Stimulated activated naive CD8-positive, alpha-beta T cell treated with anti-CD3 and anti-CD28 coated beads, Interleukin-15, amount 100 ng/mL, for 72 hours (primary cell): ENCODE measurements at regions not wholly inside any gene's neighbourhood (a gene's known extent, or its start where the extent isn't known, plus 50 kb on each side); places are given as distances from the start of the nearest gene placed in this dataset.
A peak's percentile ranks its signal among the peaks of the same experiment; 100 is the strongest.
"Not testable (repeated sequence)": the region's sequence is repeated elsewhere in the genome, so short reads cannot be mapped to it uniquely, and the experiment has no call there.

Experiments used
- ATAC-seq: fragments of 150-1000 bp; cut with Tn5 transposase; 2 replicates; pipeline ENCODE4 v1.10.0; 2021; ENCODE audit warnings: mild to moderate bottlenecking, moderate library complexity
- DNase-seq, 2 donors: peaks; one replicate each; pipeline ENCODE4 v3.0.0; 2021 to 2022
- H3K27ac Mint-ChIP-seq, 2 donors: one replicate each; pipeline ENCODE4 v1.8.0; 2022; ENCODE audit warnings: mild to moderate bottlenecking in 2 of 2, mixed read lengths in 2 of 2, moderate library complexity in 2 of 2
- H3K27me3 Mint-ChIP-seq: one replicate; pipeline ENCODE4 v1.8.0; 2022; ENCODE audit warnings: mixed read lengths
- H3K4me1 Mint-ChIP-seq: one replicate; pipeline ENCODE4 v1.8.0; 2022; ENCODE audit warnings: mild to moderate bottlenecking, mixed read lengths
- H3K4me3 Mint-ChIP-seq, 2 donors: one replicate each; pipeline ENCODE4 v1.8.0; 2022; ENCODE audit warnings: mild to moderate bottlenecking in 2 of 2, mixed read lengths in 2 of 2, moderate library complexity in 1 of 2
- H3K9me3 Mint-ChIP-seq, 2 donors: one replicate each; pipeline ENCODE4 v1.8.0; 2022; ENCODE audit warnings: mixed read lengths in 2 of 2

GRCh38 chr5:40165789-40166728, 513.7 kb upstream of the PTGER4 start:
- DNase-seq (no peak), ATAC-seq (no peak)
- peaks cover 14 to 17% of the 10 kb centered on the region in 2 donors for H3K9me3 Mint-ChIP-seq
- H3K4me3 Mint-ChIP-seq = no peak overlapping the region
- no peaks in the 10 kb centered on the region for H3K27me3 Mint-ChIP-seq
- no peak overlapping the region for H3K27ac Mint-ChIP-seq
- H3K4me1 Mint-ChIP-seq = no peaks in the 10 kb centered on the region

GRCh38 chr5:40165106-40165788, 514.5 kb upstream of the PTGER4 start:
- H3K4me3 Mint-ChIP-seq = no peak overlapping the region
- no peaks in the 10 kb centered on the region for H3K4me1 Mint-ChIP-seq
- H3K27me3 Mint-ChIP-seq = no peaks in the 10 kb centered on the region
- ATAC-seq (no peak), DNase-seq (no peak)
- no peak overlapping the region for H3K27ac Mint-ChIP-seq
- H3K9me3 Mint-ChIP-seq = peaks cover 9 to 10% of the 10 kb centered on the region in 2 donors

GRCh38 chr5:40160435-40160834, 519.3 kb upstream of the PTGER4 start:
- peaks cover 0 to 4% of the 10 kb centered on the region in 2 donors for H3K9me3 Mint-ChIP-seq

GRCh38 chr5:40154194-40154593, 525.5 kb upstream of the PTGER4 start:
- DNase-seq = no peak
- ATAC-seq = no peak
- Mint-ChIP-seq H3K27ac (peak overlapping the region in 1 of 2 donors; percentile 78), H3K4me1 (no peaks in the 10 kb centered on the region), H3K27me3 (no peaks in the 10 kb centered on the region), H3K4me3 (no peak overlapping the region), H3K9me3 (peaks cover 0 to 5% of the 10 kb centered on the region in 2 donors)

More at GRCh38 chr5:40160435-40160834, 519.3 kb upstream of the PTGER4 start:
- H3K27me3 Mint-ChIP-seq = no peaks in the 10 kb centered on the region
- no peaks in the 10 kb centered on the region for H3K4me1 Mint-ChIP-seq
- ATAC-seq (no peak), DNase-seq (no peak)
- no peak overlapping the region for H3K4me3 Mint-ChIP-seq
- no peak overlapping the region for H3K27ac Mint-ChIP-seq

DNA sequence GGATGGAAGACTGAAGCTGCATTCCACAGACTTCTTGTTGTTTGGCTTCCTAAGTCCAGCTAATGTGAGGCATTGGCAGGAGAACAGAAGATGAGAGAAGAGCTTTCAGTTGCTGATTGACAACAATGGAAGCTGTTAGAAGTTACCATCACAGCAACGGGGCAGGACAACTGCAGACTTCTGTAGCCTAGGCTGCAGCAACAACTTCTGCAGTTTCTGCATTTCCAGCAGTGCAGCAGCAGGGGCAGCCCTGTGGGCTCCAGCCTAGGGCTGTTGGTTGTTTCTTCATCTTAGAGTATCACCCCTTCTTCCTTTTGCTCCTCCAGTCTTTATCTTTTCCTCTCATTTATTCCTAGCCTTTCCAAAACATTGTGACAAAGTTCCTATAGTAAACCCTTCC, 528.8 kb upstream of the PTGER4 start:
- DNase-seq (no peak), ATAC-seq (no peak)
- H3K9me3 Mint-ChIP-seq = peaks cover 0 to 5% of the 10 kb centered on the region in 2 donors
- H3K27ac Mint-ChIP-seq = no peak overlapping the region
- H3K27me3 Mint-ChIP-seq = no peaks in the 10 kb centered on the region
- no peaks in the 10 kb centered on the region for H3K4me1 Mint-ChIP-seq
- H3K4me3 Mint-ChIP-seq = no peak overlapping the region

- Mint-ChIP-seq H3K27me3 (no peaks in the 10 kb centered on the region), H3K4me1 (no peaks in the 10 kb centered on the region), H3K27ac (no peak overlapping the region), H3K9me3 (no peaks in the 10 kb centered on the region), H3K4me3 (no peak overlapping the region)
- no peak for ATAC-seq
- no peak for DNase-seq
These were observed 537.8 kb upstream of the PTGER4 start for GRCh38 chr5:40141896-40142295.

DNA sequence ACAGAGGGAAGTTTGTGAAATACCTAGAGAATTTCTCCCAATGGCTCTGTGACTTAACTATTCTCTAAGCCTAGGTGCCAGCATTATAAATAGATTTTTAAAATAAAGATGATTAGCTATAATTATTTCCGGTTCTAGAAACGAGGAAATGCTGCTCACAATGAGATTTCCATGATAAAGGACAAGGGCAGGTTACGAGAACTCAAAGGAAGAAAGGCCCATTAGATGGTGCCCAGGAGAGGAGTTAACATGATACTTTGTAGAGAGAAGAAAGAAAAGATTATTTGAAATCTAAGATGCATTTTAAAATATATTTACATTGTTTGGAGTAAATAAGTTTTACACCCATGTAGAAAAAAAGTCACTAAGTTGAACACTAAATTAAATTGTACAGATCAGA, 538.3 kb upstream of the PTGER4 start:
- Mint-ChIP-seq H3K4me1 (no peaks in the 10 kb centered on the region), H3K4me3 (no peak overlapping the region), H3K27ac (no peak overlapping the region), H3K9me3 (no peaks in the 10 kb centered on the region), H3K27me3 (no peaks in the 10 kb centered on the region)
- ATAC-seq (no peak), DNase-seq (no peak)

GRCh38 chr5:40137223-40137622, 542.5 kb upstream of the PTGER4 start:
- no peak overlapping the region for H3K4me3 Mint-ChIP-seq
- H3K27ac Mint-ChIP-seq = no peak overlapping the region
- no peak for ATAC-seq
- DNase-seq = no peak
- H3K27me3 Mint-ChIP-seq = no peaks in the 10 kb centered on the region
- H3K4me1 Mint-ChIP-seq = no peaks in the 10 kb centered on the region
- no peaks in the 10 kb centered on the region for H3K9me3 Mint-ChIP-seq

DNA sequence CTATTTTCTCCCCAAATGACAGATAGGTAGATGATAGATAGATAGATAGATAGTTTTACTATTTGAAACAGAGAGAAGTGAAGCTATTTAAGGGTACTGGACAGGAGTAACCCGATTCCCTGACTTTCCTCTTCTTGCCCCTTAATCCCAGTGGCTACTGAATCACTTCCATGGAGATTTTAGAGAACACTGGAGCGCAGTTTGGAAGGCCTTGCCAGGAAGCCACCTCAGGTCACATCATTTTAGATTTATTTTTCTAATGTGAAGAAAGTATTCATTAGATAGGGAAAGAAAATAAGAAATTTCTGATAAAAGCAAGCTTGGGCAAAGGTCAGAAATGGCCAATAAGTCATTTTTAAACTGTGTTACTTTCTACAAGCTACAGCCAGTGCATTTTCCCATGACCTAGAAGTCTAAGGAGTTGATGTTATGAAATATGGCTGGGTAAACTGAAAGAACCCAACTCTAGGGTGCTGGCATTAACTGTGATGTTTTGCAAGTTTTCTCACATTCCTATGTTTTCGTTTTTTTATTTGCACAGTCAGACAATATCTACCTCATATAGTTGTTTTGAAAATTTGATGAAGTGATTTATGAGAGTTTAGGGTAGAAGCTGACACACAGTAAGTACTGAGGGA, 544.7 kb upstream of the PTGER4 start:
- H3K4me3 Mint-ChIP-seq = no peak overlapping the region

GRCh38 chr5:40124367-40124766, 555.3 kb upstream of the PTGER4 start:
- H3K9me3 Mint-ChIP-seq = peaks cover 32 to 44% of the 10 kb centered on the region in 2 donors
- no peaks in the 10 kb centered on the region for H3K27me3 Mint-ChIP-seq

More for the DNA sequence above, 544.7 kb upstream of the PTGER4 start:
- ATAC-seq (no peak), DNase-seq (no peak)
- Mint-ChIP-seq H3K27me3 (no peaks in the 10 kb centered on the region), H3K4me1 (no peaks in the 10 kb centered on the region), H3K27ac (no peak overlapping the region), H3K9me3 (peaks cover 3% of the 10 kb centered on the region in 2 donors)

DNA sequence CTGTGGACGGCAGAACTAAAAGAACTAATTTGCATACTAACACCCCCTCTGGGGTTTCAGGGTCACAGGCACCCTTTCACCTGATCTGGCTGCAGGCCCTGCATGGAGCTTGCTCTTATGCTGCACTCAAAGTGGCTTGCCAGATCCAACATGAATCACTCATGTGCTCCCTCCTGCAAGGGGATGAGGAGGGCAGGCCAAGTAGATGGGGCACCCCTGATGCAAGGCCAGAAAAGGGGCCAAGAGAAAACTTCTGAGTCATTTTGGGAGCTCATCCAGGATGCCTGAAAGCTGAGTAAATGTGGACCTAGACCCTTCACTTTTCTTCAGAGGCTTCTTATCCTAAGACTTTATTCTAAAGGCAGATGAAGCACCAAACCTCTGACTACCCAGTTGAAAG, 558.5 kb upstream of the PTGER4 start:
- Mint-ChIP-seq H3K27ac (no peak overlapping the region), H3K9me3 (peaks cover 18 to 24% of the 10 kb centered on the region in 2 donors)
- ATAC-seq = no peak

More at GRCh38 chr5:40124367-40124766, 555.3 kb upstream of the PTGER4 start:
- DNase-seq = no peak
- no peak for ATAC-seq
- no peak overlapping the region for H3K4me3 Mint-ChIP-seq
- no peak overlapping the region for H3K27ac Mint-ChIP-seq
- peaks cover 15% of the 10 kb centered on the region for H3K4me1 Mint-ChIP-seq

GRCh38 chr5:40112875-40113274, 566.8 kb upstream of the PTGER4 start:
- H3K27me3 Mint-ChIP-seq = peaks cover 8% of the 10 kb centered on the region
- H3K9me3 Mint-ChIP-seq = peaks cover 0 to 10% of the 10 kb centered on the region in 2 donors
- no peak overlapping the region for H3K27ac Mint-ChIP-seq
- DNase-seq (no peak), ATAC-seq (no peak)
- H3K4me3 Mint-ChIP-seq = no peak overlapping the region
- no peaks in the 10 kb centered on the region for H3K4me1 Mint-ChIP-seq

More for the DNA sequence above, 558.5 kb upstream of the PTGER4 start:
- DNase-seq = no peak
- no peak overlapping the region for H3K4me3 Mint-ChIP-seq
- no peaks in the 10 kb centered on the region for H3K4me1 Mint-ChIP-seq
- no peaks in the 10 kb centered on the region for H3K27me3 Mint-ChIP-seq

GRCh38 chr5:40111036-40111435, 568.7 kb upstream of the PTGER4 start:
- not testable (repeated sequence) for H3K4me1 Mint-ChIP-seq, H3K27me3 Mint-ChIP-seq, H3K9me3 Mint-ChIP-seq, DNase-seq, ATAC-seq, H3K27ac Mint-ChIP-seq, H3K4me3 Mint-ChIP-seq

DNA sequence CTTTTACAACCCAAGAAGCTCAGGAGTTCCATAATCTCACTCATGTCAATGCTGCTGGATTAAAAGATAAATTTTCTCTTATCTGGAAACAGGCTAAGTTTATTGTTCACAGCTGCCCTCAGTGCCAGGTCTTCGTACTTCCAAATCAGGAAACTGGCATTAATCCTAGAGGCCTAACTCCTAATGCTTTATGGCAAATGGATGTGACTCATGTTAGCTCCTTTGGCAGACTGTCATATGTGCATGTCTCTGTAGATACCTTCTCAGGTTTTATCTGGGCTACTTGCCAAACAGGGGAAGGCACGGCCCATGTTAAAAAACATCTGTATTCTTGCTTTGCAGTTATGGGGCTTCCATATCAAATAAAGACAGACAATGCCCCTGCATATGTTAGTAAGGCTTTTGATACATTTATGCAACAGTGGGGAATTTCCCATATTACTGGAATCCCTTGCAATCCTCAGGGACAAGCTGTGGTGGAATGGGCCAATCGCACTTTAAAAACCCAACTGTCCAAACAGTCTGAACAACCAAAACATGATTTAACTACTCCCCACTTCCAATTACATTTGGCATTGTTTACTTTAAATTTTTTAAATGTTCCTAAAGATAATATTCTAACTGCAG, 570.8 kb upstream of the PTGER4 start:
- not testable (repeated sequence) for DNase-seq

GRCh38 chr5:40107786-40108185, 571.9 kb upstream of the PTGER4 start:
- H3K4me3 Mint-ChIP-seq, H3K27ac Mint-ChIP-seq, H3K4me1 Mint-ChIP-seq, ATAC-seq, DNase-seq, H3K27me3 Mint-ChIP-seq: not testable (repeated sequence)
- H3K9me3 Mint-ChIP-seq = peaks cover 14 to 27% of the 10 kb centered on the region in 2 donors

More for the DNA sequence above, 570.8 kb upstream of the PTGER4 start:
- not testable (repeated sequence) for ATAC-seq, H3K4me1 Mint-ChIP-seq, H3K27me3 Mint-ChIP-seq, H3K4me3 Mint-ChIP-seq
- Mint-ChIP-seq H3K9me3 (peaks cover 11 to 17% of the 10 kb centered on the region in 2 donors), H3K27ac (peak overlapping the region in 1 of 2 donors; percentile 43)
